Central memory CD8-positive, alpha-beta T cell (primary cell): ENCODE measurements at regions not wholly inside any gene's neighbourhood (a gene's known extent, or its start where the extent isn't known, plus 50 kb on each side); places are given as distances from the start of the nearest gene placed in this dataset.

Experiments used
- ATAC-seq: fragments of 150-1000 bp; cut with Tn5 transposase; replicated peaks from 2 replicates; pipeline ENCODE4 v1.10.0; 2022; ENCODE audit warnings: mild to moderate bottlenecking, moderate FRiP score, moderate number of reproducible peaks; ENCODE audit not compliant: poor library complexity, severe bottlenecking; ENCODE audit errors: extremely low read depth
- DNase-seq, 2 donors: peaks; one replicate each; pipeline ENCODE4 v3.0.0; 2021; ENCODE audit warnings: low spot score in 2 of 2
- H3K27ac Mint-ChIP-seq: one replicate; pipeline ENCODE4 v1.8.0; 2022; ENCODE audit warnings: low read depth, mild to moderate bottlenecking, moderate library complexity, mixed read lengths
- H3K27me3 Mint-ChIP-seq: one replicate; pipeline ENCODE4 v1.8.0; 2022; ENCODE audit warnings: mixed read lengths
- H3K36me3 Mint-ChIP-seq: one replicate; pipeline ENCODE4 v1.8.0; 2022; ENCODE audit warnings: mild to moderate bottlenecking, moderate library complexity, mixed read lengths; ENCODE audit not compliant: insufficient read depth
- H3K4me1 Mint-ChIP-seq: one replicate; pipeline ENCODE4 v1.8.0; 2022; ENCODE audit warnings: mixed read lengths
- H3K4me3 Mint-ChIP-seq: one replicate; pipeline ENCODE4 v1.8.0; 2022; ENCODE audit warnings: mild to moderate bottlenecking, moderate library complexity, mixed read lengths
- H3K9me3 Mint-ChIP-seq: one replicate; pipeline ENCODE4 v1.8.0; 2022; ENCODE audit warnings: mixed read lengths

DNA sequence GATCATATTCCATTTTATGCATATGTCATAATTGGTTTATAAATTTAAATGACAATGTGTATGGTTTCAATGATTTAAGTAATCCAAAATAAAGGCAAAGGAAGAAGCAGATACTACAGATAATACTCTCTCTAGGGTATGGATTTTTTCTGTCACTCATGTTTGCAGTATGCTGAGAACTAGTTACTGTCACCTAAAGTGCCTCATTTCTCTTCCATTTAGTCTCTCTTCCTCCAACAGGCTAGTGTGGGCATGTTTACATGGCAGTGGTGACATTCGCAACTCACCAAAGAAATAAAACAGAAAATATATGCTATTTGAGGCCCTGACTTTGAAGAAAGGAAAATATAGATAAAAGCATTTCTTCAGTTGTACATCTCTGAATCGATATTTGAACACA, 1460.4 kb upstream of the ZEB2 start:
- Mint-ChIP-seq H3K27ac (no peak overlapping the region), H3K36me3 (no peaks in the 10 kb centered on the region), H3K4me1 (no peaks in the 10 kb centered on the region), H3K4me3 (no peak overlapping the region), H3K9me3 (no peaks in the 10 kb centered on the region), H3K27me3 (no peaks in the 10 kb centered on the region)
- no peak for ATAC-seq
- no peak for DNase-seq

- Mint-ChIP-seq H3K27ac (no peak overlapping the region), H3K4me1 (no peaks in the 10 kb centered on the region), H3K9me3 (peaks cover 5% of the 10 kb centered on the region), H3K36me3 (no peaks in the 10 kb centered on the region), H3K4me3 (no peak overlapping the region), H3K27me3 (no peaks in the 10 kb centered on the region)
- ATAC-seq (no peak), DNase-seq (no peak)
These were observed 1455.5 kb upstream of the ZEB2 start for GRCh38 chr2:145975406-145975805.

DNA sequence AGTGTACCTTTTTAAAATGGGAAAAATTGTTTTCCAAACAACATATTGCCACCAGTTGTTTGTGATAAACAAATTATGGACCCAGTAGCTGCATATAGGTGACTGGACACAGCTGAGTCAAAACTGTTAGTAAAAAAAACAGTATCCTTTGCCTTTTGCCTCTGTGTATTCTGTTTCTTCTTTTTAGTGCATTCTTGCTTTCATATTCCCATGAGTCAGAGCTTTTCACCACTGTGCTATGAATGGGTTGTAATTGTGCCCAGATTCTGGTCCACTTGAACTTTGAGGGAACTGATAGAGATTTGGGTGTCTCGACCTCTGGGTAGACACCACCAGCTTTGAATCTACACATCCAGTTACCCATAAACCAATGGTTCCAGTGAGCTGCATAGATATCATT, 1441.9 kb upstream of the ZEB2 start:
- Mint-ChIP-seq H3K9me3 (peaks cover 19% of the 10 kb centered on the region), H3K27me3 (no peaks in the 10 kb centered on the region), H3K4me3 (no peak overlapping the region), H3K4me1 (no peaks in the 10 kb centered on the region), H3K36me3 (no peaks in the 10 kb centered on the region), H3K27ac (no peak overlapping the region)
- no peak for ATAC-seq
- no peak for DNase-seq

DNA sequence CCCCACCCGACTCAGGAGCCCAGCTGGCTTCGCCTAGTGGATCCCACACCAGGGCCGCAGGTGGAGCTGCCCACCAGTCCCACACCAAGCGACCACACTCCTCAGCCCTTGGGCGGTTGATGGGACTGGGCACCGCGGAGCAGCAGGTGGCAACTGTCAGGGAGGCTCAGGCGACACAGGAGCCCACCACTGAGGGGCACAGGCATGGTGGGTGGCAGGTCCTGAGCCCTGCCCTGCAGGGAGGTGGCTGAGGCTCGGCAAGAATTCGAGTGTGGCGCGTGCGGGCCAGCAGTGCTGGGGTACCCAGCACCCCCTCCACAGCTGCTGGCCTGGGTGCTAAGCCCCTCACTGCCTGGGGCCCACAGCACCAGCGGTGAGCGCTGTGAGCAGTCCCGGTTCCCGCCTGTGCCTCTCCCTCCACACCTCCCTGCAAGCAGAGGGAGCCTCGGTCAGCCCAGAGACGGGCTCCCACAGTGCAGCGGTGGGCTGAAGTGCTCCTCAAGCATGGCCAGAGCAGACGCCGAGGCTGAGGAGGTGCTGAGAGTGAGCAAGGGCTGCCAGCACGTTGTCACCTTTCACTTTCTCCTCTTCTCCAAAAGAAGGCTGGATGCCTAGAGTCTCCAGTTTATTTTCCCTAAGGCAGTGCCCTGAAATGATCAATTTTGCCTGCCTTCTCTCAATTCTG, 1440.7 kb upstream of the ZEB2 start:
- H3K4me1 Mint-ChIP-seq = no peaks in the 10 kb centered on the region
- no peak overlapping the region for H3K4me3 Mint-ChIP-seq
- no peaks in the 10 kb centered on the region for H3K27me3 Mint-ChIP-seq
- no peaks in the 10 kb centered on the region for H3K36me3 Mint-ChIP-seq
- H3K27ac Mint-ChIP-seq = no peak overlapping the region
- peaks cover 15% of the 10 kb centered on the region for H3K9me3 Mint-ChIP-seq
- DNase-seq (no peak), ATAC-seq (no peak)

DNA sequence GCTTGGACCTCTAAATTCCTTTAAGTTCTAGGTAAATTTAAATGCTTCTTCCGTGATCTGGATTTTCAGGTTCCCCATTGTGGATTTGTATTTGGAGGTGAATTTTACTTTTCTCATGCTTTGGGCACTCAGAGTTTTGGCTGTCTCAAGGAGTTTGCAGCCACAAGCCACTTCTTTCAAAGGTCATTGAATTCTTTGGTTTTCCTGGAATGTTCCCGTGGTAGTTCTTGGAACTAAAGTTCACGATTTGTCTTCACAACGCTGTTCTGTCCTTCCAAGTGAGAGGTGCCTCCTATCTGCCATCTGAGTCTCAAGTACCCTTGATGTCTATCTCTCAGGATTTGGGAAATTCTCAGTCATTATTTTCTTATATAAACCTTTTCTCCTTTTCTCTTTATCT, 1438.7 kb upstream of the ZEB2 start:
- Mint-ChIP-seq H3K36me3 (no peaks in the 10 kb centered on the region), H3K4me3 (no peak overlapping the region), H3K4me1 (no peaks in the 10 kb centered on the region)

DNA sequence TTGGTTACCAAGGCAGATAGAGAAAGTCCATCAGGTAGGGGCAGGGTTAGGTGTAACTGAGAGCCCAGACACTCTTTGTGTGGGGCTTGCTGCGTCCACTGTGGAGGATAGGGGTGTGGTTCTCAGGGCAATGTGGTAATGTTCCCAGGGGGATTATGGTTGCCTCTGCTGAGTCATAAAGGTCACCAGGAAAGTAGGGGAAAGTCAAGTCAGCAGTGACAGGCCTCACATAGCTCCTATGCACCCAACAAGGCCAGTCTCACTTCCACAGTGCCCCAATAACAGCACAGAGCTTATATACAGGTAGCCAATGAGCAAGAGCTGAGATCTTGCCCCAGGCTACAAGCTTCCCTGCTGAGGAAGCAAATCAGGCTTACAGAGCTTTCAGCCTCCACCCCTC, 1438.0 kb upstream of the ZEB2 start:
- H3K4me1 Mint-ChIP-seq = no peaks in the 10 kb centered on the region

More for the DNA sequence above, 1438.7 kb upstream of the ZEB2 start:
- Mint-ChIP-seq H3K27me3 (no peaks in the 10 kb centered on the region), H3K27ac (no peak overlapping the region), H3K9me3 (peaks cover 24% of the 10 kb centered on the region)
- ATAC-seq (no peak), DNase-seq (no peak)

GRCh38 chr2:145939949-145940348, 1420.0 kb upstream of the ZEB2 start:
- H3K27me3 Mint-ChIP-seq = no peaks in the 10 kb centered on the region

More for the DNA sequence above, 1438.0 kb upstream of the ZEB2 start:
- no peak for ATAC-seq
- H3K9me3 Mint-ChIP-seq = peaks cover 26% of the 10 kb centered on the region
- H3K4me3 Mint-ChIP-seq = no peak overlapping the region
- no peaks in the 10 kb centered on the region for H3K36me3 Mint-ChIP-seq
- no peak overlapping the region for H3K27ac Mint-ChIP-seq
- no peaks in the 10 kb centered on the region for H3K27me3 Mint-ChIP-seq
- no peak for DNase-seq

DNA sequence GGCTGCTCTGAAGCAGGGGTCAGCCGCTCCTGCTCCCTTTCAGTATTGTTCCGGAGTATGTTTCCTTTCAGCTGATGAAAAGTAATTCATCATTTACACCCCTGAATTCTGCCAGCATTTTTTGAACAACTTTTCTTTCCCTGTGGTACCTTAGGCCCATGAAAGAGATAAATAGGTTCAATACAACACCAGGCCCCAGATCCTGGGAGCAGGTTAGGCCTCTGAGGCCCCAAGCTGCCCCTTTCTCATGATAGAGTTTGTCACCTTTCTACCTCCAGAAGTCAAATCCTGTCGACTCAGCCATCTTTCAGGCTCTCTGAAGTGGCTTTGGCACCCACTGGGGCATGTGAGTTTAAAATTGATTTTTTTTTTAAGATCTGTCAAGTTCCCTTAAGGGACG, 1415.1 kb upstream of the ZEB2 start:
- no peaks in the 10 kb centered on the region for H3K4me1 Mint-ChIP-seq
- H3K9me3 Mint-ChIP-seq = peaks cover 5% of the 10 kb centered on the region
- no peak overlapping the region for H3K27ac Mint-ChIP-seq
- no peak overlapping the region for H3K4me3 Mint-ChIP-seq
- no peak for ATAC-seq
- no peak for DNase-seq
- H3K36me3 Mint-ChIP-seq = no peaks in the 10 kb centered on the region
- H3K27me3 Mint-ChIP-seq = no peaks in the 10 kb centered on the region

More at GRCh38 chr2:145939949-145940348, 1420.0 kb upstream of the ZEB2 start:
- Mint-ChIP-seq H3K27ac (no peak overlapping the region), H3K4me3 (no peak overlapping the region), H3K4me1 (no peaks in the 10 kb centered on the region), H3K9me3 (peaks cover 9% of the 10 kb centered on the region), H3K36me3 (no peaks in the 10 kb centered on the region)
- DNase-seq (no peak), ATAC-seq (no peak)

DNA sequence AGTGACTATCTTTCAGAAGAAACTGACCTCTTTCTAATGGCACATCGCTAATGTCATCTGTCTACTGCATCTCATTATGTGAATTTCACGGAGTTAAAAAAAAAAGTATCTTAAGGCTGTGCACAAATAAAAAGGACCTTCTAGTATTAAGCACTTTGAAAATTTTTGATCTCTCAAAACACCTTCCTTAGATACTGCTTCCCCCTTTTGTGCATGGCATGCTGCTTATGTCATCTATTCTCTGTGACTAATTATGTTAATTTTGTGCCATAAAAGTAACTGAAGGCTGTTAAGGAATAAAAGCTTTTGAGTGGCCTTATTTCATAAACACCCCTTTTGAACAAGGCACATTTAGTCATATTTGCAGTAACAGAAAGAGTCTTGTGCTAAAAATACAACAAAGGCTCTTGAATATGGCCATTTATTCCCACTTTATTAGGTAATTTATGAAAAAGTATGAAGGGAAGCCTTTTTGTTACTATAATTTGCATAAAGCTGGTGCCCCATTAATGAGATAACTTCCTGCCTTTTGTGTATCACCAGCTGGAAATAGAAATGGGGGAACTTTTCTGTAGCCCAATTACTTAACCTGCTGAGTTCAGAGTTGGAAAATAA, 1412.0 kb upstream of the ZEB2 start:
- Mint-ChIP-seq H3K9me3 (no peaks in the 10 kb centered on the region), H3K4me3 (no peak overlapping the region), H3K27me3 (no peaks in the 10 kb centered on the region), H3K36me3 (no peaks in the 10 kb centered on the region), H3K27ac (no peak overlapping the region), H3K4me1 (no peaks in the 10 kb centered on the region)
- ATAC-seq (no peak), DNase-seq (no peak)

DNA sequence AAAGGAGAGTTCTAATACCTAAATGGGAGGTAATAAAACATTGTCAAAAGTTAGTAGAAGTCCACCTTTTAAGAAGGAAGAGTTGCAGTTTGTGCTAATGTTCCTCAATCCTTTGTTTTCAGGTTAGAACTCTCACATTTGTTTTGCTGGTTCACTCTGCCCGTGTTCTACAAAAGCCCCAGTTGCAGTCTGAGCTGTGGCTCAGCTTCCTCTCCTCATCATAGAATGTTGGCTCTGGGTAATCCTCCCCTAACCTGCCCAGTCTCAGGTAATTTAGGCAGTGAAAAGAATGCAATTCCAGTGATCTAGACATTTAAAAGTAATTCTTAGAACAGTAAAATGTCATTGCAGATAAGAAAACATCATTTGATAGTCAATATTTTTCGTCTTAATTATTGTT, 1410.4 kb upstream of the ZEB2 start:
- H3K4me1 Mint-ChIP-seq = no peaks in the 10 kb centered on the region
- ATAC-seq (no peak), DNase-seq (no peak)
- no peak overlapping the region for H3K27ac Mint-ChIP-seq
- no peaks in the 10 kb centered on the region for H3K36me3 Mint-ChIP-seq
- H3K4me3 Mint-ChIP-seq = no peak overlapping the region
- H3K9me3 Mint-ChIP-seq = no peaks in the 10 kb centered on the region
- no peaks in the 10 kb centered on the region for H3K27me3 Mint-ChIP-seq

DNA sequence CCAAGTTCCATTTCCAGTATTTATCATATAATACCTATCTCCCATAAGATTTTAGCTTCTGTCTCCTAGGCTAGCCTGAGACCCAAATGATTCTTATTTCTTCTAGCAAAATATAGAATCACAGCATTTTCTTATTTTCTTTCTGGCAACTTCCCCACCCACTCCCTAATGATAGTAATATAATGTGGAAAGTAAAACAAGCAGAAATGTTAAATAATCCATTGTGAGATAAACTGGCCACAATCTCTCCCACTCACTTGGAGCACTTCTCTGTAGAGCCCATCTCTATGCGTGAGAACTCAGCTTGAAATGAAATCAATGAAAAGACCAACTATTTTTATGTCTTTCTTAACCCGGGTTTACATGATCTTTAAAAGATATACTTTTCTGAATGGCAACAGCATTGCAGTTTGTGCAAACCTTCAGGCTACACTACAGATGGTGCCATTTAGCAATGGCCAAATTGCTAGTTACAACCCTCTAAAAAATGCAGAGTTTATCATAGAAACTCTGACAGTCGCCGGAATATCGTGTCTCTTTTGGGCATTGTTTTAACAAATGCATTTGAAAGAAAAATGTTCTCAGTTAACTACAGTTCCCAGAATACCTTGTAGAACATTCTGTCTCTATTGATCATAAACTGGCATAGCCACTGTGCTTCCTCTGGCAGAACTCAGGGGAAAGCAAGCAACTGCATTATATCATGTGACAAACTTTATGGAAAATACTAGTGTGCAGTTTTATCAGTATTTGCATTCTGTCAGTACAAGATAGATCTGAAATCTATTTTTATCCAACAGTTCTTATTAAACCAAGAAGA, 1407.4 kb upstream of the ZEB2 start:
- Mint-ChIP-seq H3K4me3 (no peak overlapping the region), H3K27ac (no peak overlapping the region), H3K36me3 (no peaks in the 10 kb centered on the region), H3K27me3 (no peaks in the 10 kb centered on the region), H3K4me1 (no peaks in the 10 kb centered on the region), H3K9me3 (no peaks in the 10 kb centered on the region)
- DNase-seq = no peak
- ATAC-seq = no peak

GRCh38 chr2:145925591-145925990, 1405.7 kb upstream of the ZEB2 start:
- no peak for DNase-seq
- Mint-ChIP-seq H3K36me3 (no peaks in the 10 kb centered on the region), H3K4me3 (no peak overlapping the region), H3K4me1 (no peaks in the 10 kb centered on the region), H3K9me3 (no peaks in the 10 kb centered on the region), H3K27ac (no peak overlapping the region), H3K27me3 (no peaks in the 10 kb centered on the region)
- no peak for ATAC-seq

- no peak for DNase-seq
These were observed 1399.6 kb upstream of the ZEB2 start for GRCh38 chr2:145919477-145919876.

More at GRCh38 chr2:145919477-145919876, 1399.6 kb upstream of the ZEB2 start:
- Mint-ChIP-seq H3K27me3 (no peaks in the 10 kb centered on the region), H3K27ac (no peak overlapping the region), H3K9me3 (no peaks in the 10 kb centered on the region), H3K4me1 (no peaks in the 10 kb centered on the region), H3K4me3 (no peak overlapping the region), H3K36me3 (no peaks in the 10 kb centered on the region)
- no peak for ATAC-seq
